OCI-LY3 (cell line): ENCODE measurements at regions not wholly inside any gene's neighbourhood (a gene's known extent, or its start where the extent isn't known, plus 50 kb on each side); places are given as distances from the start of the nearest gene placed in this dataset.

Source experiments
- H2AFZ ChIP-seq: fragments of 200-600, 300-600 bp; shearing (Covaris generic); 2 replicates; pipeline ENCODE4 v1.6.0; 2014; ENCODE audit warnings: antibody characterized with exemption, low read depth, low read length
- H3K27ac ChIP-seq: fragments of 200-600, 300-600 bp; sonication (generic); 2 replicates; pipeline ENCODE4 v1.5.1; 2014; ENCODE audit warnings: mild to moderate bottlenecking, low read length, moderate library complexity, mixed read lengths
- H3K27me3 ChIP-seq: fragments of 200-600, 300-600 bp; sonication (generic); 2 replicates; pipeline ENCODE4 v1.6.1; 2014; ENCODE audit warnings: low read depth, low read length, mixed read lengths
- H3K36me3 ChIP-seq: fragments of 200-600, 300-600 bp; sonication (generic); replicated peaks from 2 replicates; pipeline ENCODE3; 2014; ENCODE audit warnings: low read depth, low read length, mixed read lengths
- H3K4me1 ChIP-seq: fragments of 300-600, 200-600 bp; sonication (generic); 2 replicates; pipeline ENCODE4 v1.6.1; 2014; ENCODE audit warnings: low read length, mixed read lengths
- H3K4me2 ChIP-seq: fragments of 200-600, 300-600 bp; sonication (generic); 2 replicates; pipeline ENCODE4 v1.6.1; 2014; ENCODE audit warnings: low read length, mixed read lengths
- H3K4me3 ChIP-seq: fragments of 300-600, 200-600 bp; sonication (generic); 2 replicates; pipeline ENCODE4 v1.5.1; 2014; ENCODE audit warnings: antibody characterized with exemption, mild to moderate bottlenecking, low read length, moderate library complexity
- H3K79me2 ChIP-seq: fragments of 300-600, 200-600 bp; shearing (Covaris generic); 2 replicates; pipeline ENCODE4 v1.6.1; 2014; ENCODE audit warnings: mild to moderate bottlenecking, low read length, mixed read lengths
- H3K9ac ChIP-seq: fragments of 300-600, 200-600 bp; shearing (Covaris generic); 2 replicates; pipeline ENCODE4 v1.6.0; 2014; ENCODE audit warnings: mild to moderate bottlenecking, low read length, moderate library complexity
- H3K9me3 ChIP-seq: fragments of 200-600, 300-600 bp; shearing (Covaris generic); 2 replicates; pipeline ENCODE4 v1.6.1; 2014; ENCODE audit warnings: low read length, mixed read lengths; ENCODE audit not compliant: insufficient read depth
- H4K20me1 ChIP-seq: fragments of 200-600, 300-600 bp; sonication (generic); 2 replicates; pipeline ENCODE4 v1.6.1; 2016; ENCODE audit warnings: low read length, mixed read lengths; ENCODE audit not compliant: insufficient read depth
- CTCF ChIP-seq: fragments of 200-600, 300-600 bp; sonication (generic); IDR thresholded peaks from 2 replicates; pipeline ENCODE4 v1.5.1; 2014; ENCODE audit warnings: antibody characterized with exemption, low read length, low read depth
- EZH2phosphoT487 ChIP-seq: fragments of 200-600 bp; shearing (Covaris generic); IDR thresholded peaks from 2 replicates; pipeline ENCODE4 v1.6.1; 2018; ENCODE audit warnings: antibody characterized with exemption, mixed run types, low read depth

GRCh38 chr7:80082213-80082612 lies 52.4 kb upstream of the GNAI1 start:
- Histone ChIP-seq H3K4me2 (no peak overlapping the region), H4K20me1 (no peaks in the 10 kb centered on the region), H3K27ac (no peak overlapping the region), H2AFZ (no peak overlapping the region), H3K79me2 (no peaks in the 10 kb centered on the region), H3K27me3 (no peaks in the 10 kb centered on the region), H3K9ac (no peak overlapping the region), H3K4me1 (peaks cover 6% of the 10 kb centered on the region; the same call in 1 of the 2 replicates), H3K4me3 (no peak overlapping the region), H3K36me3 (no peaks in the 10 kb centered on the region), H3K9me3 (no peaks in the 10 kb centered on the region)
- TF ChIP-seq CTCF = no peak

- no peak overlapping the region for H2AFZ ChIP-seq
- no peaks in the 10 kb centered on the region for H4K20me1 ChIP-seq
- no peak overlapping the region for H3K9ac ChIP-seq
- H3K4me3 ChIP-seq = no peak overlapping the region
- TF ChIP-seq CTCF (no peak), EZH2phosphoT487 (no peak)
- H3K79me2 ChIP-seq = no peaks in the 10 kb centered on the region
- peaks cover 6% of the 10 kb centered on the region; the same call in 1 of the 2 replicates for H3K4me1 ChIP-seq
- no peaks in the 10 kb centered on the region for H3K36me3 ChIP-seq
- no peaks in the 10 kb centered on the region for H3K27me3 ChIP-seq
- no peak overlapping the region for H3K27ac ChIP-seq
- no peak overlapping the region for H3K4me2 ChIP-seq
- no peaks in the 10 kb centered on the region for H3K9me3 ChIP-seq
Measured at GRCh38 chr7:80078886-80079285, 55.7 kb upstream of the GNAI1 start.

- no peak overlapping the region for H3K9ac ChIP-seq
- no peaks in the 10 kb centered on the region for H4K20me1 ChIP-seq
- H3K79me2 ChIP-seq = no peaks in the 10 kb centered on the region
- peak overlapping the region; percentile 89 for H2AFZ ChIP-seq
- H3K27ac ChIP-seq = no peak overlapping the region
- no peaks in the 10 kb centered on the region for H3K9me3 ChIP-seq
- peak overlapping the region; percentile 58 for H3K4me3 ChIP-seq
- H3K36me3 ChIP-seq = no peaks in the 10 kb centered on the region
- no peak for TF ChIP-seq EZH2phosphoT487
- no peak for TF ChIP-seq CTCF
- no peaks in the 10 kb centered on the region for H3K27me3 ChIP-seq
- H3K4me1 ChIP-seq = peaks cover 6% of the 10 kb centered on the region; the same call in 1 of the 2 replicates
- peak overlapping the region; percentile 51 for H3K4me2 ChIP-seq
Measured at GRCh38 chr7:80078159-80078731, 56.4 kb upstream of the GNAI1 start.

- Histone ChIP-seq H3K9ac (no peak overlapping the region), H3K4me2 (no peak overlapping the region), H3K4me1 (no peaks in the 10 kb centered on the region), H3K9me3 (no peaks in the 10 kb centered on the region), H3K27ac (no peak overlapping the region), H2AFZ (no peak overlapping the region), H3K79me2 (no peaks in the 10 kb centered on the region), H3K27me3 (no peaks in the 10 kb centered on the region), H3K4me3 (no peak overlapping the region), H3K36me3 (no peaks in the 10 kb centered on the region), H4K20me1 (no peaks in the 10 kb centered on the region)
- TF ChIP-seq EZH2phosphoT487 (no peak), CTCF (no peak)
Measured at GRCh38 chr7:80070391-80070790, 64.2 kb upstream of the GNAI1 start.
